ENCODE measurements at regions not wholly inside any gene's neighbourhood (a gene's known extent, or its start where the extent isn't known, plus 50 kb on each side); places are given as distances from the start of the nearest gene placed in this dataset.

GRCh38 chr2:177074099-177074710 lies 138.4 kb upstream of the HNRNPA3 start:
- Mint-ChIP-seq H3K27ac (no peak overlapping the region), H3K36me3 (no peaks in the 10 kb centered on the region), H3K4me1 (peaks cover 2% of the 10 kb centered on the region), H3K27me3 (peaks cover 9% of the 10 kb centered on the region), H3K4me3 (no peak overlapping the region), H3K9me3 (no peaks in the 10 kb centered on the region)
- ATAC-seq (ENCODE audit: low read depth) (no peak), DNase-seq (ENCODE audit: low spot score in 2 of 2) (no peak)

- no peak for ATAC-seq (ENCODE audit: low read depth)
- peaks cover 2% of the 10 kb centered on the region for H3K4me1 Mint-ChIP-seq
These were observed 137.3 kb upstream of the HNRNPA3 start for GRCh38 chr2:177075254-177075653.

GRCh38 chr2:177076636-177077179 lies 135.9 kb upstream of the HNRNPA3 start:
- ATAC-seq (ENCODE audit: low read depth) (no peak), DNase-seq (ENCODE audit: low spot score in 2 of 2) (no peak)
- Mint-ChIP-seq H3K36me3 (no peaks in the 10 kb centered on the region), H3K27ac (no peak overlapping the region), H3K4me3 (no peak overlapping the region), H3K4me1 (peaks cover 2% of the 10 kb centered on the region), H3K27me3 (peaks cover 13% of the 10 kb centered on the region), H3K9me3 (no peaks in the 10 kb centered on the region)

More at GRCh38 chr2:177075254-177075653, 137.3 kb upstream of the HNRNPA3 start:
- H3K9me3 Mint-ChIP-seq: no peaks in the 10 kb centered on the region
- no peak overlapping the region for H3K27ac Mint-ChIP-seq
- peaks cover 13% of the 10 kb centered on the region for H3K27me3 Mint-ChIP-seq
- H3K4me3 Mint-ChIP-seq: no peak overlapping the region
- DNase-seq (ENCODE audit: low spot score in 2 of 2): no peak
- no peaks in the 10 kb centered on the region for H3K36me3 Mint-ChIP-seq

DNA sequence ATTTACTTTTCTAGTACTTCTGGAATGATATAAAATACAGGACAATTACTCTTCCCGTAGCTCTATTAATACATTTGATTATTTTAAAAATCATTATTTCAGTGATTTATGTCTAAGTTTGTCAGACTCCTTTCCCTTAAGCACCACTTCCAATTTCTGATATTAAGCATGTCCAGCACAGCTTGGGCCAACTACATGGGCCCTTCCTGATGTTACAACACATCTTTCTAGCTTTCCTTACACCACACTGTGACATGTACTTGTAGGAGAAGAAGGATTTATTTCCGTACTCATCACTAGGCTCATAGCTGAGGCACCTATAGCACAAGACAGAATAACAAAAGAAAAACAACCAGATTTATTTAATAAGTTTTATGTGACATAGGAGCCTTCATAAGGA lies 134.8 kb upstream of the HNRNPA3 start:
- ATAC-seq (ENCODE audit: low read depth) (no peak), DNase-seq (ENCODE audit: low spot score in 2 of 2) (no peak)
- no peak overlapping the region for H3K27ac Mint-ChIP-seq
- H3K4me3 Mint-ChIP-seq: no peak overlapping the region
- H3K27me3 Mint-ChIP-seq: peaks cover 15% of the 10 kb centered on the region
- peaks cover 2% of the 10 kb centered on the region for H3K4me1 Mint-ChIP-seq
- no peaks in the 10 kb centered on the region for H3K36me3 Mint-ChIP-seq
- H3K9me3 Mint-ChIP-seq: no peaks in the 10 kb centered on the region

DNA sequence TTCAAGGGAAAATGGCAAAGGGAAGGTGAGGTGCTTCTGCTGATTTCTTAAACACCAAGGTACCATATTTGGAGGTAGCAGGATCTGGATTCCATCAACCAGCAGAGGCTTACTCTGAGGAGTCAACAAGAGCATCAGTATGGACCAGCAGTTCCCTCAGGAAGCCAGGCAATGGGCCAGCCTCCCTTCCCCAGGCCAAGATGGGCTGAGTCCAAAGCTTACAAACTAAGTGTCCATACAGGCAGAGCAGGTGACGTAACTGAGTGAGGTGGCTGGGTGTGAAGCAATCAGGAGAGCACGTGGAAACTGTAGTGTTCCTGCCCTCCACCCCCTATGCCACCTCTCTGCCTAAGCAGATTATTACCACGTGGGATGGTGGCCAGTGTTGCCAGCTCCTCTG lies 134.2 kb upstream of the HNRNPA3 start:
- no peak for DNase-seq (ENCODE audit: low spot score in 2 of 2)
- Mint-ChIP-seq H3K4me3 (no peak overlapping the region), H3K27me3 (peaks cover 16% of the 10 kb centered on the region), H3K27ac (no peak overlapping the region), H3K36me3 (no peaks in the 10 kb centered on the region), H3K9me3 (no peaks in the 10 kb centered on the region), H3K4me1 (peaks cover 2% of the 10 kb centered on the region)
- ATAC-seq (ENCODE audit: low read depth): no peak

- Mint-ChIP-seq H3K27me3 (peaks cover 16% of the 10 kb centered on the region), H3K4me3 (no peak overlapping the region), H3K27ac (no peak overlapping the region), H3K36me3 (no peaks in the 10 kb centered on the region), H3K4me1 (peaks cover 2% of the 10 kb centered on the region), H3K9me3 (no peaks in the 10 kb centered on the region)
- no peak for ATAC-seq (ENCODE audit: low read depth)
- no peak for DNase-seq (ENCODE audit: low spot score in 2 of 2)
These were observed 133.7 kb upstream of the HNRNPA3 start for GRCh38 chr2:177078855-177079254.

GRCh38 chr2:177080746-177081284 lies 131.8 kb upstream of the HNRNPA3 start:
- no peaks in the 10 kb centered on the region for H3K36me3 Mint-ChIP-seq
- H3K27me3 Mint-ChIP-seq: peaks cover 13% of the 10 kb centered on the region
- DNase-seq (ENCODE audit: low spot score in 2 of 2) (no peak), ATAC-seq (ENCODE audit: low read depth) (no peak)
- peaks cover 2% of the 10 kb centered on the region for H3K4me1 Mint-ChIP-seq
- H3K27ac Mint-ChIP-seq: no peak overlapping the region
- no peaks in the 10 kb centered on the region for H3K9me3 Mint-ChIP-seq
- no peak overlapping the region for H3K4me3 Mint-ChIP-seq

DNA sequence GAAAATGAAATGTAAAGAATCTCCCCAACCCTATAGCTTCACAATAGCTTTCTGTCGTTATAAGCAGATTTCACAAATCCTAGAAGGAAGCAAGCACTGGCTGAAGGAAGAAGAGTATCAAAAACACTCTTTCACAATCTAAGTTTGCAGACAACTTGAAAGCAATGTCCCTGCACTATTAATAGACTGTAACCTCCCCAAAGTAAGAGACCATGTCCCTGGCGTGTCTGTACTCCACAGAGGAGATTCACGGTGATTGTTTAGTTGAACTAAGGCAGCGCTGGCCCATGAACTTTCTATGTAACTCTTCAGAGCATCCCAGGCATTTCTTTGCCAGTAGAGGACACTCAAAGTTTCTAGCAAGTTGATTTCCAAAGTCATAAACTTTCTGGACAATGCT lies 128.0 kb upstream of the HNRNPA3 start:
- DNase-seq (ENCODE audit: low spot score in 2 of 2): no peak
- Mint-ChIP-seq H3K9me3 (no peaks in the 10 kb centered on the region), H3K36me3 (no peaks in the 10 kb centered on the region), H3K4me1 (no peaks in the 10 kb centered on the region), H3K27ac (no peak overlapping the region), H3K27me3 (peaks cover 4% of the 10 kb centered on the region), H3K4me3 (no peak overlapping the region)
- ATAC-seq (ENCODE audit: low read depth): no peak

DNA sequence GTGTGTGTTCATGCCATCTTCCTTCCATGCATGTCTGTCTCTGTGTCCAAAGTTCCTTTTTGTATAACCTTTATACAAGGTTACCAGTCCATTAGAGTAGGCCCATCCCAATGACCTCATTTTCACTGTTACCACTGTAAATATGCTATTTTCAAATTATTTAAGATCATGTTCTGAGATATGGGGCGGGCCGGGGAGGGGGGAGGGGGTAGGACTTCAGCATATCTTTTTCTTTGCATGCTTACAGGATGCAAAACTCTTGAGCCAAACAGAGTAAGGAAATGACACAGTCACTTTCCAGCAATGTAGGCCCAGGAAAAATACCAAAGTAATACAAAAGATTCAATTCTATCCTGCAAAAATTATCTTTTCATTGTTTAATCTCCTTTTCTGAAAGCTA lies 124.1 kb upstream of the HNRNPA3 start:
- Mint-ChIP-seq H3K27me3 (peaks cover 8% of the 10 kb centered on the region), H3K4me3 (no peak overlapping the region), H3K27ac (no peak overlapping the region), H3K4me1 (peaks cover 3% of the 10 kb centered on the region), H3K36me3 (no peaks in the 10 kb centered on the region), H3K9me3 (no peaks in the 10 kb centered on the region)
- no peak for DNase-seq (ENCODE audit: low spot score in 2 of 2)
- ATAC-seq (ENCODE audit: low read depth): no peak

- H3K4me3 Mint-ChIP-seq: no peak overlapping the region
- no peak for ATAC-seq (ENCODE audit: low read depth)
- H3K9me3 Mint-ChIP-seq: no peaks in the 10 kb centered on the region
- H3K4me1 Mint-ChIP-seq: peaks cover 3% of the 10 kb centered on the region
- H3K27ac Mint-ChIP-seq: no peak overlapping the region
- DNase-seq (ENCODE audit: low spot score in 2 of 2): no peak
- H3K27me3 Mint-ChIP-seq: peaks cover 14% of the 10 kb centered on the region
- H3K36me3 Mint-ChIP-seq: no peaks in the 10 kb centered on the region
These were observed 121.6 kb upstream of the HNRNPA3 start for GRCh38 chr2:177090967-177091366.

- Mint-ChIP-seq H3K9me3 (no peaks in the 10 kb centered on the region), H3K36me3 (no peaks in the 10 kb centered on the region)
These were observed 119.2 kb upstream of the HNRNPA3 start for GRCh38 chr2:177093371-177093770.

GRCh38 chr2:177098001-177098613 lies 114.5 kb upstream of the HNRNPA3 start:
- DNase-seq (ENCODE audit: low spot score in 2 of 2) (no peak), ATAC-seq (ENCODE audit: low read depth) (no peak)
- Mint-ChIP-seq H3K27me3 (peaks cover 6% of the 10 kb centered on the region), H3K27ac (no peak overlapping the region), H3K36me3 (peaks cover 2% of the 10 kb centered on the region), H3K9me3 (peaks cover 2% of the 10 kb centered on the region), H3K4me3 (no peak overlapping the region), H3K4me1 (no peaks in the 10 kb centered on the region)

More at GRCh38 chr2:177093371-177093770, 119.2 kb upstream of the HNRNPA3 start:
- DNase-seq (ENCODE audit: low spot score in 2 of 2) (no peak), ATAC-seq (ENCODE audit: low read depth) (no peak)
- peaks cover 3% of the 10 kb centered on the region for H3K4me1 Mint-ChIP-seq
- peaks cover 14% of the 10 kb centered on the region for H3K27me3 Mint-ChIP-seq
- no peak overlapping the region for H3K4me3 Mint-ChIP-seq
- no peak overlapping the region for H3K27ac Mint-ChIP-seq

DNA sequence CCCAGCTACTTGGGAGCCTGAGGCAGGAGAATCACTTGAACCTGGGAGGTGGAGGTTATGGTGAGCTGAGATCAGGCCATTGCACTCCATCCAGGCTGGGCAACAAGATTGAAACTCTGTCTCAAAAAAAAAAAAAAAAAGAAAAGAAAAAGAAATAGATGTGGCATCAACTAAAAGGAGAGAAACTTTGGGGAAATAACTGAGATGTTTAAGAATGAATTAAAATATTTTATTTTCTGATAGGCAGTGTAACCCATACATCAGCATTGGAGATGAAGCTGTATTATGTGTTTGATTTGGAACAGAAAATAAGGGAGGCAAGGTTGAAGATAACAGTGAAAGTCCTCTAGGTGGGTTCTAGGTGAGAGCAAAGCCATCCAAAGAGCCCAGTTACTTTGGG lies 110.7 kb upstream of the HNRNPA3 start:
- H3K36me3 Mint-ChIP-seq: peaks cover 2% of the 10 kb centered on the region
- ATAC-seq (ENCODE audit: low read depth) (no peak), DNase-seq (ENCODE audit: low spot score in 2 of 2) (no peak)
- no peak overlapping the region for H3K27ac Mint-ChIP-seq
- no peak overlapping the region for H3K4me3 Mint-ChIP-seq
- no peaks in the 10 kb centered on the region for H3K4me1 Mint-ChIP-seq
- peaks cover 4% of the 10 kb centered on the region for H3K27me3 Mint-ChIP-seq
- peaks cover 2% of the 10 kb centered on the region for H3K9me3 Mint-ChIP-seq

DNA sequence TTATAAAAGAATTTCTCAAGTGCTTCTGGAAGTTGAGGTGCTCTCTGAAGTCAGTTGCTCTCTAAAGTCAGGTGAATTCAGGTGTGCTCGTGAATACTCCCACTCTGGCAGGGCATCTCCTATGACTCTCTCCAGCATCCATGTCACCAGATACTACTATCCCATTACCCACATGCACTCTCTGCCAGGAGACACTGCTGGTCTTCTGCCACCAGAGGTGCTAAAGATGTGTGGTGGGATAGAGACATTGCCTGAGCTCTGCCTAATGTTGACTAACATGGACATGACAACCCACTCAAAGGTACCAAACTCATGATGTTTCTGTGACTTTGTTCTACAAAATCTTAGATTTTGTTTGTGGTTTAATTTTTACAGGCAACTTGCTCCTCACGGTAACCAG lies 106.4 kb upstream of the HNRNPA3 start:
- ATAC-seq (ENCODE audit: low read depth): peak; percentile 32
- H3K27ac Mint-ChIP-seq: no peak overlapping the region

More for the DNA sequence above, 106.4 kb upstream of the HNRNPA3 start:
- Mint-ChIP-seq H3K9me3 (peaks cover 2% of the 10 kb centered on the region), H3K27me3 (peaks cover 15% of the 10 kb centered on the region), H3K4me3 (no peak overlapping the region), H3K36me3 (peaks cover 2% of the 10 kb centered on the region), H3K4me1 (no peaks in the 10 kb centered on the region)
- no peak for DNase-seq (ENCODE audit: low spot score in 2 of 2)

All from memory B cell (primary cell).